WTC11 (cell line): ENCODE measurements at regions not wholly inside any gene's neighbourhood (a gene's known extent, or its start where the extent isn't known, plus 50 kb on each side); places are given as distances from the start of the nearest gene placed in this dataset.

Experiments used
- ATAC-seq: fragments of 200-7000 bp; cut with Tn5 transposase; 2 replicates; pipeline ENCODE4 v1.10.0; 2021; ENCODE audit warnings: mild to moderate bottlenecking, moderate library complexity
- CTCF ChIA-PET: fragments of 300-600 bp; sonication (Branson Sonifier 250); formaldehyde crosslinking; loops from one replicate; lab custom pipeline; 2021; ENCODE audit warnings: antibody characterized with exemption; lab: Charles Lee
- POLR2A ChIA-PET: fragments of 350-600 bp; sonication (Branson Sonifier 250); formaldehyde crosslinking; loops from one replicate; lab custom pipeline; 2021; ENCODE audit warnings: antibody characterized with exemption; lab: Charles Lee
- DNase-seq: peaks from one replicate; pipeline ENCODE4 v3.0.0; 2021; ENCODE audit warnings: low spot score
- H3K27ac Mint-ChIP-seq: 2 replicates; pipeline ENCODE4 v1.8.0; 2021; ENCODE audit warnings: mixed read lengths
- H3K27me3 Mint-ChIP-seq: 2 replicates; pipeline ENCODE4 v1.8.0; 2021; ENCODE audit warnings: low read depth, mild to moderate bottlenecking, moderate library complexity, mixed read lengths
- H3K36me3 Mint-ChIP-seq: 2 replicates; pipeline ENCODE4 v1.8.0; 2021; ENCODE audit warnings: mixed read lengths
- H3K4me1 Mint-ChIP-seq: 2 replicates; pipeline ENCODE4 v1.8.0; 2022; ENCODE audit warnings: mixed read lengths
- H3K4me3 Mint-ChIP-seq: 2 replicates; pipeline ENCODE4 v1.8.0; 2021; ENCODE audit warnings: mild to moderate bottlenecking, moderate library complexity, mixed read lengths
- H3K9me3 Mint-ChIP-seq: 2 replicates; pipeline ENCODE4 v1.8.0; 2021; ENCODE audit warnings: mixed read lengths
- FOXJ3 ChIP-seq: sonication (generic); formaldehyde crosslinking; IDR thresholded peaks from 2 replicates; pipeline ENCODE4 v1.9.0; 2021; ENCODE audit warnings: missing genetic modification reagents, mild to moderate bottlenecking, borderline replicate concordance
- FOXK1 ChIP-seq: sonication (generic); formaldehyde crosslinking; IDR thresholded peaks from 2 replicates; pipeline ENCODE4 v1.8.0; 2022; ENCODE audit warnings: mild to moderate bottlenecking, moderate library complexity, missing genetic modification reagents
- FOXP1 ChIP-seq: sonication (generic); formaldehyde crosslinking; IDR thresholded peaks from 2 replicates; pipeline ENCODE4 v1.8.0; 2022; ENCODE audit warnings: missing genetic modification reagents, mild to moderate bottlenecking, moderate library complexity, borderline replicate concordance
- GRHL2 ChIP-seq: fragments of 250-450 bp; sonication (Bioruptor Pico); IDR thresholded peaks from 2 replicates; pipeline ENCODE4 v1.8.0; 2022; ENCODE audit warnings: mild to moderate bottlenecking, moderate library complexity; ENCODE audit not compliant: insufficient replicate concordance, severe bottlenecking
- GTF2I ChIP-seq: fragments of 250-450 bp; sonication (Bioruptor Pico); conservative IDR thresholded peaks from 2 replicates; pipeline ENCODE4 v1.4.0; 2021; ENCODE audit warnings: mild to moderate bottlenecking
- JAZF1 ChIP-seq: fragments of 250-450 bp; sonication (Bioruptor Pico); IDR thresholded peaks from 2 replicates; pipeline ENCODE4 v1.9.0; 2021; ENCODE audit warnings: moderate library complexity, mild to moderate bottlenecking, inconsistent platforms
- MYBL2 ChIP-seq: sonication (generic); formaldehyde crosslinking; IDR thresholded peaks from 2 replicates; pipeline ENCODE4 v1.8.1; 2023; ENCODE audit warnings: mild to moderate bottlenecking, moderate library complexity, missing genetic modification reagents
- TCF7 ChIP-seq: sonication (generic); formaldehyde crosslinking; IDR thresholded peaks from 2 replicates; pipeline ENCODE4 v1.8.0; 2022; ENCODE audit warnings: mild to moderate bottlenecking, low read depth, missing genetic modification reagents, moderate library complexity
- ZBTB21 ChIP-seq: sonication (generic); formaldehyde crosslinking; IDR thresholded peaks from 2 replicates; pipeline ENCODE4 v1.8.1; 2023; ENCODE audit warnings: mild to moderate bottlenecking, missing genetic modification reagents, borderline replicate concordance
- ZNF671 ChIP-seq: fragments of 250-450 bp; sonication (Bioruptor Pico); IDR thresholded peaks from 2 replicates; pipeline ENCODE4 v1.8.0; 2021; ENCODE audit warnings: mild to moderate bottlenecking
- TF ChIP-seq, protein P1 (sequence below): sonication (generic); formaldehyde crosslinking; conservative IDR thresholded peaks from 2 replicates; pipeline ENCODE4 v1.8.1; 2023; ENCODE audit warnings: mild to moderate bottlenecking, low read depth, missing genetic modification reagents, moderate library complexity
- TF ChIP-seq, protein P2 (sequence below): fragments of 250-450 bp; sonication (Bioruptor Pico); IDR thresholded peaks from 2 replicates; pipeline ENCODE4 v1.9.0; 2021; ENCODE audit warnings: mild to moderate bottlenecking
- TF ChIP-seq, protein P3 (sequence below): sonication (generic); formaldehyde crosslinking; IDR thresholded peaks from 2 replicates; pipeline ENCODE4 v1.8.1; 2023; ENCODE audit warnings: mild to moderate bottlenecking, missing genetic modification reagents, moderate library complexity
- TF ChIP-seq, protein P4 (sequence below): fragments of 250-450 bp; sonication (Bioruptor Pico); IDR thresholded peaks from 2 replicates; pipeline ENCODE4 v1.8.0; 2021; ENCODE audit warnings: mild to moderate bottlenecking
- TF ChIP-seq, protein P5 (sequence below): sonication (generic); formaldehyde crosslinking; IDR thresholded peaks from 2 replicates; pipeline ENCODE4 v1.8.1; 2023; ENCODE audit warnings: mild to moderate bottlenecking, moderate library complexity, missing genetic modification reagents
- TF ChIP-seq, protein P6 (sequence below): sonication (generic); formaldehyde crosslinking; IDR thresholded peaks from 2 replicates; pipeline ENCODE4 v1.8.1; 2022; ENCODE audit warnings: mild to moderate bottlenecking, missing genetic modification reagents, moderate library complexity, borderline replicate concordance
- TF ChIP-seq, protein P7 (sequence below): sonication (generic); formaldehyde crosslinking; IDR thresholded peaks from 2 replicates; pipeline ENCODE4 v1.8.0; 2022; ENCODE audit warnings: mild to moderate bottlenecking, missing genetic modification reagents

DNA sequence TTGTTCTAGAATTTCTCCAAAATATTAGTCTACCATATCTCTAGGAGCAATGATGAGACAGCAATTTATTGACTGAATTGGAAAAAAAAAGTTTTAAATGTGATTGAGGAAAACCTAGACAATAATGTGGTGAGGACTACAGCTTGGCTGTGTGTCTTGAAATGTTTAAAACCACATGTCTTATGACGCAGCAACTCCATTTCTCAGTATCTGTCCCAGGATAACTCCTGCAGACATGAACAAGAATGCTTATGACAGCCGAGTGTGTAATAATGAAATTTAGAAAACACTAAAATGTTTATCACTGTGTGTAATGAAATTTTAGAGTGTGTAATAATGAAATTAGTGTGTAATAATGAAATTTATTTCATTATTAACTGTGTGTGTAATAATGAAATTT lies 254.1 kb upstream of the DAPK1 start (continued):
- TF ChIP-seq, protein P1, sequence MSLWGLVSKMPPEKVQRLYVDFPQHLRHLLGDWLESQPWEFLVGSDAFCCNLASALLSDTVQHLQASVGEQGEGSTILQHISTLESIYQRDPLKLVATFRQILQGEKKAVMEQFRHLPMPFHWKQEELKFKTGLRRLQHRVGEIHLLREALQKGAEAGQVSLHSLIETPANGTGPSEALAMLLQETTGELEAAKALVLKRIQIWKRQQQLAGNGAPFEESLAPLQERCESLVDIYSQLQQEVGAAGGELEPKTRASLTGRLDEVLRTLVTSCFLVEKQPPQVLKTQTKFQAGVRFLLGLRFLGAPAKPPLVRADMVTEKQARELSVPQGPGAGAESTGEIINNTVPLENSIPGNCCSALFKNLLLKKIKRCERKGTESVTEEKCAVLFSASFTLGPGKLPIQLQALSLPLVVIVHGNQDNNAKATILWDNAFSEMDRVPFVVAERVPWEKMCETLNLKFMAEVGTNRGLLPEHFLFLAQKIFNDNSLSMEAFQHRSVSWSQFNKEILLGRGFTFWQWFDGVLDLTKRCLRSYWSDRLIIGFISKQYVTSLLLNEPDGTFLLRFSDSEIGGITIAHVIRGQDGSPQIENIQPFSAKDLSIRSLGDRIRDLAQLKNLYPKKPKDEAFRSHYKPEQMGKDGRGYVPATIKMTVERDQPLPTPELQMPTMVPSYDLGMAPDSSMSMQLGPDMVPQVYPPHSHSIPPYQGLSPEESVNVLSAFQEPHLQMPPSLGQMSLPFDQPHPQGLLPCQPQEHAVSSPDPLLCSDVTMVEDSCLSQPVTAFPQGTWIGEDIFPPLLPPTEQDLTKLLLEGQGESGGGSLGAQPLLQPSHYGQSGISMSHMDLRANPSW (CRISPR knock-in tag), result no peak

DNA sequence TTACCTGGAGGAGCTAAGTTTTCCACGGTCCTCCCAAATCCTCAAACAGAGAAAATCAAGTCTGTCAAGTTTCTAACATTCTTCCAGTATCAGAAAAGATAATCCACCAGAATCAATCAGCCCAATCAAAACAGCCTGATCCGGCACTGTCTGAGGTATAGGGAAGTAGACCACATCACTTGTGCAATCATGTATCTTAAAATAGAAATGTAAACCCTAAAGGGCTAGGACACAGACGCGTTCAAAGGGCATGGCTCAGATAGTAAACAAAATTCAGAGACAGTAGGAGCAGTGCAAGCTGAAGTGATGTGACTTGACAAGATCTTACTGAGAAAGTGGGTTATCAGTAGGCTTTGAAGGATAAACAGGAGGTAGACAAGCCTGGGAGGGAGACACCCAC lies 252.4 kb upstream of the DAPK1 start:
- no peaks in the 10 kb centered on the region for H3K36me3 Mint-ChIP-seq

DNA sequence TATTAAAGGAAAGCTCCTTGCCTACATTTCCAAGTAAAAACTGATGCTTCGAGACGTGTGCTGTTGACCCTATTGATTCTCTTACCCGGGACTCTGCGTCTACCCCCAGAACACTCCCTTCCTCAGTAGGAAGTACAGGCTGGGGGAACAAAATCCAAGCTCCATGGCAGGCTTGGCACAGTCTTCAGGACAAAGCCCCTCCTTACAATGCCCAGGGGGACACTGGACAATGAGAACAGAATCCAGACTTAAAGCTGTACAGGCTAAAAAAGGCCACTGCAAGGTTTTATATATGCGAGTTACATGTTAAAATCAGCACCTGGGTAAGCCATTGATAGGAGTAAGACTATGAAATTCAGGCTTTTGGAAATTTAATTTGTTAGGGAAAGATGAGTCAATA lies 250.6 kb upstream of the DAPK1 start:
- ChIA-PET CTCF (no interaction called here), POLR2A (no interaction called here)
- TF ChIP-seq, protein P2, sequence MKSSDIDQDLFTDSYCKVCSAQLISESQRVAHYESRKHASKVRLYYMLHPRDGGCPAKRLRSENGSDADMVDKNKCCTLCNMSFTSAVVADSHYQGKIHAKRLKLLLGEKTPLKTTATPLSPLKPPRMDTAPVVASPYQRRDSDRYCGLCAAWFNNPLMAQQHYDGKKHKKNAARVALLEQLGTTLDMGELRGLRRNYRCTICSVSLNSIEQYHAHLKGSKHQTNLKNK (CRISPR knock-in tag), result no peak
- TF ChIP-seq FOXJ3, result no peak
- Mint-ChIP-seq H3K36me3 (no peaks in the 10 kb centered on the region), H3K9me3 (no peaks in the 10 kb centered on the region), H3K4me1 (no peaks in the 10 kb centered on the region), H3K4me3 (no peak overlapping the region), H3K27ac (no peak overlapping the region), H3K27me3 (no peaks in the 10 kb centered on the region)
- DNase-seq (no peak), ATAC-seq (no peak)

More for the DNA sequence above, 252.4 kb upstream of the DAPK1 start:
- Mint-ChIP-seq H3K27ac (no peak overlapping the region), H3K4me1 (no peaks in the 10 kb centered on the region), H3K4me3 (no peak overlapping the region), H3K27me3 (no peaks in the 10 kb centered on the region), H3K9me3 (no peaks in the 10 kb centered on the region)
- TF ChIP-seq, protein P3, sequence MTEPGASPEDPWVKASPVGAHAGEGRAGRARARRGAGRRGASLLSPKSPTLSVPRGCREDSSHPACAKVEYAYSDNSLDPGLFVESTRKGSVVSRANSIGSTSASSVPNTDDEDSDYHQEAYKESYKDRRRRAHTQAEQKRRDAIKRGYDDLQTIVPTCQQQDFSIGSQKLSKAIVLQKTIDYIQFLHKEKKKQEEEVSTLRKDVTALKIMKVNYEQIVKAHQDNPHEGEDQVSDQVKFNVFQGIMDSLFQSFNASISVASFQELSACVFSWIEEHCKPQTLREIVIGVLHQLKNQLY (CRISPR knock-in tag), result no peak
- TF ChIP-seq, protein P4, sequence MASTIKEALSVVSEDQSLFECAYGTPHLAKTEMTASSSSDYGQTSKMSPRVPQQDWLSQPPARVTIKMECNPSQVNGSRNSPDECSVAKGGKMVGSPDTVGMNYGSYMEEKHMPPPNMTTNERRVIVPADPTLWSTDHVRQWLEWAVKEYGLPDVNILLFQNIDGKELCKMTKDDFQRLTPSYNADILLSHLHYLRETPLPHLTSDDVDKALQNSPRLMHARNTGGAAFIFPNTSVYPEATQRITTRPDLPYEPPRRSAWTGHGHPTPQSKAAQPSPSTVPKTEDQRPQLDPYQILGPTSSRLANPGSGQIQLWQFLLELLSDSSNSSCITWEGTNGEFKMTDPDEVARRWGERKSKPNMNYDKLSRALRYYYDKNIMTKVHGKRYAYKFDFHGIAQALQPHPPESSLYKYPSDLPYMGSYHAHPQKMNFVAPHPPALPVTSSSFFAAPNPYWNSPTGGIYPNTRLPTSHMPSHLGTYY (CRISPR knock-in tag), result no peak
- TF ChIP-seq, protein P5, sequence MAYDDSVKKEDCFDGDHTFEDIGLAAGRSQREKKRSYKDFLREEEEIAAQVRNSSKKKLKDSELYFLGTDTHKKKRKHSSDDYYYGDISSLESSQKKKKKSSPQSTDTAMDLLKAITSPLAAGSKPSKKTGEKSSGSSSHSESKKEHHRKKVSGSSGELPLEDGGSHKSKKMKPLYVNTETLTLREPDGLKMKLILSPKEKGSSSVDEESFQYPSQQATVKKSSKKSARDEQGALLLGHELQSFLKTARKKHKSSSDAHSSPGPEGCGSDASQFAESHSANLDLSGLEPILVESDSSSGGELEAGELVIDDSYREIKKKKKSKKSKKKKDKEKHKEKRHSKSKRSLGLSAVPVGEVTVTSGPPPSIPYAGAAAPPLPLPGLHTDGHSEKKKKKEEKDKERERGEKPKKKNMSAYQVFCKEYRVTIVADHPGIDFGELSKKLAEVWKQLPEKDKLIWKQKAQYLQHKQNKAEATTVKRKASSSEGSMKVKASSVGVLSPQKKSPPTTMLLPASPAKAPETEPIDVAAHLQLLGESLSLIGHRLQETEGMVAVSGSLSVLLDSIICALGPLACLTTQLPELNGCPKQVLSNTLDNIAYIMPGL, result no peak
- no peak for TF ChIP-seq GRHL2 (CRISPR knock-in tag)
- TF ChIP-seq JAZF1 (CRISPR knock-in tag), result no peak
- no peak for TF ChIP-seq FOXK1 (CRISPR knock-in tag)
- TF ChIP-seq GTF2I (CRISPR knock-in tag), result no peak
- TF ChIP-seq MYBL2, result no peak
- no peak for TF ChIP-seq FOXP1
- TF ChIP-seq, protein P6, sequence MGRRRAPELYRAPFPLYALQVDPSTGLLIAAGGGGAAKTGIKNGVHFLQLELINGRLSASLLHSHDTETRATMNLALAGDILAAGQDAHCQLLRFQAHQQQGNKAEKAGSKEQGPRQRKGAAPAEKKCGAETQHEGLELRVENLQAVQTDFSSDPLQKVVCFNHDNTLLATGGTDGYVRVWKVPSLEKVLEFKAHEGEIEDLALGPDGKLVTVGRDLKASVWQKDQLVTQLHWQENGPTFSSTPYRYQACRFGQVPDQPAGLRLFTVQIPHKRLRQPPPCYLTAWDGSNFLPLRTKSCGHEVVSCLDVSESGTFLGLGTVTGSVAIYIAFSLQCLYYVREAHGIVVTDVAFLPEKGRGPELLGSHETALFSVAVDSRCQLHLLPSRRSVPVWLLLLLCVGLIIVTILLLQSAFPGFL, result no peak
- TF ChIP-seq TCF7, result no peak
- TF ChIP-seq ZNF671 (CRISPR knock-in tag), result no peak
- TF ChIP-seq ZBTB21 (CRISPR knock-in tag), result no peak
- TF ChIP-seq, protein P7, sequence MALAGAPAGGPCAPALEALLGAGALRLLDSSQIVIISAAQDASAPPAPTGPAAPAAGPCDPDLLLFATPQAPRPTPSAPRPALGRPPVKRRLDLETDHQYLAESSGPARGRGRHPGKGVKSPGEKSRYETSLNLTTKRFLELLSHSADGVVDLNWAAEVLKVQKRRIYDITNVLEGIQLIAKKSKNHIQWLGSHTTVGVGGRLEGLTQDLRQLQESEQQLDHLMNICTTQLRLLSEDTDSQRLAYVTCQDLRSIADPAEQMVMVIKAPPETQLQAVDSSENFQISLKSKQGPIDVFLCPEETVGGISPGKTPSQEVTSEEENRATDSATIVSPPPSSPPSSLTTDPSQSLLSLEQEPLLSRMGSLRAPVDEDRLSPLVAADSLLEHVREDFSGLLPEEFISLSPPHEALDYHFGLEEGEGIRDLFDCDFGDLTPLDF (CRISPR knock-in tag), result no peak
- DNase-seq (no peak), ATAC-seq (no peak)
- CTCF ChIA-PET, result no interaction called here
- POLR2A ChIA-PET, result no interaction called here
